HG03196 (cell line): ENCODE measurements at regions not wholly inside any gene's neighbourhood (a gene's known extent, or its start where the extent isn't known, plus 50 kb on each side); places are given as distances from the start of the nearest gene placed in this dataset.

Experiments
- ATAC-seq: cut with Tn5 transposase; IDR thresholded peaks from one replicate; pipeline ENCODE4 v1.9.1; 2021; ENCODE audit not compliant: unreplicated experiment

DNA sequence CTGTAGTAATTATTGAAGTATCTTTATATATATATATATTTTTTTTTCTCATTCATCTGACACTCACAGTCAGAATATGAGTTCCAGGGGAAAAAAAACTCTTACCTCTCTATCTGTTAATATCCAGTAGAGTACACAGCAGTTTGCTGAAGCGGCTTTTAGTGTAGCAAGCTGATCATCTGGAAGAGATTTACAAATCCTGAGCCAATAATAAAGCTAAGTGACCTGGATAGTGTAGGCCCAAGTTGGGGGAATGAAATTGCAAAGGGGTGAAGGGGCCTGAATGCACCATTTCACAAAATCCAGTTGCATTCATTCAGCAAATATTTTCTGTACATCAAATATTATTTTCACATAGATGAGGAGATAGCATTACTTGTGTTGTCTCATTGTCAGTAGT, 234.6 kb upstream of the FLRT2 start:
- no peak for ATAC-seq

DNA sequence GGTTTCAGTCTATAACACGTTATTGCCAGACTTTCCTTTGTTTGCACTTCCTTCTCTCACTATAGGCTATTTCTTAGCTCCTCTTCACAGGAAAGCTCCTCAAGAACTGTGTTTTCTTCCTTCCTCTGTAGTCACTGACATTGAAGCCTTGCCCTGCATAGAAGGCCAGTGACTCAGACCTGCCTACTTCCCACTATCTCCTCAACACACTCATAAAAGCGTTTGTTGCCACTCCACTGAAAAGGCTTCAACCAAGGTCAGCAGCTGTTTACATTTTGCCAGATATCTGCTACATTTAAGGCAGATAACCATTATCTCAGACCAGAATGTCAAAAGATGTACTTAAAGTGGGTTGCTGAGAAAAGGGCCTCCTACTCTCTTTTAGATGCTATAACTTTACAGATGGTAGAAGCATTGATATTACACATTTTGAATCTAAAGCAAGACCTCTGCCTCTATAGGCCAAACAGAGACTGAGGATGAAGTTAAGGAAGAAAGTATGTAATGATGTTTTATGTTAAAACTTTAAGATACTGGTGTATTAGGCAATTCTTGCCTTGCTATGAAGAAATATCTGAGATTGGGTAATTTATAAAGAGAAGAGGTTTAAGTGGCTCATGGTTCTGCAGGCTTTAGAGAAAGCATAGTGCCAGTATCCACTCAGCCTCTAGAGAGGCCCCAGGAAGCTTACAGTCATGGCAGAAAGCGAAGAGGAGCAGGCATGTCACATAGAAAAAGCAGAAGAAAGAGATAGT, 233.3 kb upstream of the FLRT2 start:
- ATAC-seq = no peak

DNA sequence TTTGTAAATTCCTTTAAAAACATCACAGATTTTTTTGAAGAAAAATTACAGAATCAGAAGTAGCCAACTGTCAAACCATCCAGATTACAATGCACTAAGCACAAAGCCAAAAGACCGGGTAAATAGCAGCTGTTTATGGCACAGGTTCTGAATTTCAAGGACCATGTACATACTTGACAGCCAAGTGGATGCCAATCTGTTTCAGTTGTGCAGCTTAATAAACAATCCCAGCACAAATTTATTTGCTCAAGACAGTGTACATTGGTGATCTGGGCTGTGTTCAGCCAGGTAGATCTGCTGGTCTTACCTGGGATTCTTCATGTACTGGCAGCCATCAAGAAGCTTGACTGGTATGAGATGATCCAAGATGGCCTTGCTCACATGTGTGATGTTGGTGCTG, 229.8 kb upstream of the FLRT2 start:
- ATAC-seq = no peak

DNA sequence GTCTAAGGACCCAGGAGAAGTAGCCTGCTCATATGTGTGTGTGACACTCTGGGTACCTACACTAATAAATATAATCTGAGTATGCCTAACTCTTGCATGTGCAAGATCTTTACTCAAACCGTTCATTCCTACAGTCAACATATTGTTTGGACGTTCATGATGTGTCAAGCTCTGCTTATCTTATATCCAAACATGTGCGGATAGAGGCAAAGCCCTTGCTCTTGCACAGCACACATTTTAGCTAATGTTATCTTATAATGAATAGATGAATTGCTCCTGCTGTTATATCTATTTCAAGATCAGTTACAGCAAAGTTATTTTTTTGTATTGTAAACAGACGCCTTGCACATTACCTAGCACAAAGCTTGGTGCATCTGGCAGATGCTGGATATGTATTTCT, 228.4 kb upstream of the FLRT2 start:
- no peak for ATAC-seq

DNA sequence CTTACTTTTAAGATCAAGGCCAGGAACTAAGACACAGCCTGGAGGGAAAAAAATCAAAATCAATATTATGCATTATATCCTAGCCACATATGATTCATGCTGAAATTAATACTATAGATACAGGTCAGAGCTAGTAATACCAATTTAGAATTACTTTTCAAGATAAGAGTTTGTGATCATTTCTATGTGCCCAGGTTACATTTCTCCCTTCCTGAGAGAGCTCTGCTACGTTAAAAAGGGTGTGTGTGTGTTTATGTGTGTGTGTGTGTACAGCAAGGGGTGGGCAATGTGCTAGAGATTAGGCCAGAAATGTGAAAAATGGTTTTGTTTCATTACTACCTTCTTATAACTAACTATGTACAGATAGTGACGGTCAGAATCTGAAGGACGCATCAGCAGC, 223.9 kb upstream of the FLRT2 start:
- no peak for ATAC-seq

DNA sequence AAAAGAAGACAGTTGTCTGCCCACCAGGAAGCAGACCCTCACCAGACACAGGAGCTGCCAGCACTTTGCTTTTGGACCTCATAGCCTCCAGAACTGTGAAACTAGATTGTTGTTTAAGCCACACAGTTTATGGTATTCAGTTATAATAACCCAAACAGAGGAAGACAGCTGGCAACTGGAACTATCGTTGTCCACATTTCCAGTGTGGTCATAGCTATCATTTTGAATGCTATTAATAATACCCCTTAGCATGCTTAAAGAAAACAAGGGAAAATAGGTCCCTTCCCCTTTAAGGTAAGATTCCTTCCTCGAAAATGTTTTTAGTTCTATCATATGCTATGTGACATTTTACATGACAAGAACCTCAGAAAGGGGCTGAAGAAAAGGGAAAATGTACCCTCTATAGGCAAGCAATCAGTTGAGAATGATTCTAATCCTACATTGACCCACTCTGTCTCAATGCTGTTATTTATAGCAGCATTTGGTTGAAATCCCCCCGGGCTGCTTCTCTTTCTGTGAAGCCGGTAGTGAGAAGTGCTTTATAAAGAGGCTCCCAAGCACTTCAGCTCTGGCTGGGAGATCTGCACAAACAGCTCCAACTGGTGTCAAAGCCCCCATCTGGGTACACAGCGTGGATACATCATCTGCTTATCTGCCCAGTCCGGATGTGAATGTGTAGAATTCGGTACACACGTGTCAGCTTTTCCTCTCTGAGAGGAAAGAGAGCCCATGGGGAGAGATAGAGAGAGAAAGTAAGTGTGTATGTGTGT, 221.2 kb upstream of the FLRT2 start:
- ATAC-seq = no peak

DNA sequence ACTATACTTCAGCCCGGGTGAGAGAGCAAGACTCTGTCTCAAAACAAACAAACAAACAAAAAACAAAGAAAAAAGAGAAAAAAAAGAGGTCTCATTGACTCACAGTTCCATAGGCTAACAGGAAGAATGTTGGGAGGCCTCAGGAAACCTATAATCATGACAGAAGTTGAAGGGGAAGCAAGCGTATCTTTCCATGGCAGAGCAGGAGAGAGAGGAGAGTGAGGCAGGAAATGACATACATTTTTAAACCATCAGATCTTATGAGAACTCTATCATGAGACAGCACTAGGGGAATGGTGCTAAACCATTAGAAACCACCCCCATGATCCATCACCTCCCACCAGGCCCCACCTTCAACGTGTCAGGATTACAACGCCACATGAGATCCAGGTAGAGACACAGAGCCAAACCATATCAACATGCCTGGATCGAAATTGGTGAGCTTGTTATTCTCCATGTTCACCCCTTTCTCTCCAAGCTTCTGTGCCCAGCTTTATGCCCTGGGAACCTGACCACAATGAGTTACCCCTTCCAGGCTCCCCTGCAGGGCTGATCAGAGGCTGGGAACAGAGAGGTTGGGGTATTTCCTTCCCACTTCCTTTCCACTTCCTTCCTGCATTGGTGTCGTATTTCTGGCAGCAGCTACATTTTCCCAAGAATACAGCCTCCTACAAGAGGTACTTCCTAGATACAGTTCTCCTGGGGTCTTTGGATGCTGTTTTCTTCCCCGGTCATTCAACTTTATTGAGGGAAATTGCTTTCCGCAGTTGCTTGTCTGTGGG, 219.3 kb upstream of the FLRT2 start:
- ATAC-seq = no peak

DNA sequence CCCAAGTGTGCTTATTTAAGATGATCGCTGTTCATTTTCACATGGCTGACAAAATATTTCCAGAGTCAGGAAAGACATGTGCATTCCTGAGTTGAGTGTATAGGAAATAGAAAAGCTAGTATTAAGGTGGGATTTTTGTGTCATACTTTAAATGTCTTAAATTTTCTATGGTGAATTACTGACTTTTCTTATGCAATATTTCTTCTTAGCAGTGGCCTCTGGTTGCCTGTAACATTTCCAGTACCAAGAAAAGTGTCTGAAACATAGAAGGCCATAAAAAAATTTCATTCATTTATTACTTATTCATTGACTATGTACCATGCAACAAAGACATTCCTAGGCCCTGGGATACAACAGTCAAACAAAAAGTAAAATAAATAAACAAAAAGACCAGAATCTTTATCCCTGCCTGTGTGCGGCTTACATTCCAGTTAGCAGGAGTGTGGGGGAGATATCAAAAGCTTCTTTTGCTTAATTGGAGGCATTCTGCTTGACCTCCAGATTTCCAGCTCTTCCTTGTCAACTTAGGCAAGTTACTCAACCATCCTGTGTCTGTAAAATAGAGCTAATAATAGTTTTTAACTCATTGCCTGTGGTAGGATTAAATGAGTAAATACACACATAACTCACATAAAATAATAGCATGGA, 216.3 kb upstream of the FLRT2 start:
- ATAC-seq = no peak

DNA sequence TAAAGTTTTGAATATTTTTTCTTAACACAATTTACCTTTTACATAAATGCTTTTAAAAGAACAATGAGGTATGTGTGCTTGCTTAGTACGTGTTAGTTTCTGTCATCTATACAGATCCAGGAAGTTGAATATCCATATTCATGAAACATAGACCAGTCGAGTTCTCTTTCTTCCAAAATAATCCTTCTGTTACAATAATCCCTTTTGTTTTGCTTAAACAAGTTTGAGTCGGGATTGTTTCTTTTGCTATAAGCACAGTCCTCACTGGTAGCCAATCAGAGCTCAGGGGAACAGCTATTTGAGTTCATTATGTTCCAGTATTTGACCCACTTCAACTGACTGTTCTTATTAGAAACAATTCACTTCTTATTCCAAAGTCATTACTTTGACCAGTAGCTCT, 214.7 kb upstream of the FLRT2 start:
- no peak for ATAC-seq

DNA sequence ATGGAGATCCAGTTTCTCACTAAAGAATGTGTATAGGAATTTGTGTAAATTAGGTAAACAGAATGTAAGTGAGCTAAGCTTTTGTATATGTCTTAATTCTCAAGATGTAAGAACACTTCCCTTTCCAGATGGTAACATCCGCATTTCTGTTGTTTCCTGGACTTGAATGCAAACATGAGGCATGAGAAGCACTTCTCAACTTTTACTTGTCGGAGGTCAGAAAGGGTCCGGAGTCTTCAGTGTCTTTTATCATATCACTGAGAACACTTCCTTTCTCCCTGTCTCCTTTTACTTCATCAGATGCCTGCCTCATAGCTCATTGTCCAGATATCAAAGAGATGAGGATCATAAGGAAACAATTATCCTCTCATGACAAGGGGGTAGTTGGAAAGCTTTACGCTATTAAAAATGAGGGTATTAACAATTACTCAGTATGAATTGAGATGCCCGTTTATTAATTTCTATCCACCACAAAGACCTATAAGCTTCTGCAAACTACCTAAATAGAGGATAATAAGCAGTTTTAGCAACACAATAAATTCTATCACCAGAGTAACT, 214.1 kb upstream of the FLRT2 start:
- no peak for ATAC-seq

DNA sequence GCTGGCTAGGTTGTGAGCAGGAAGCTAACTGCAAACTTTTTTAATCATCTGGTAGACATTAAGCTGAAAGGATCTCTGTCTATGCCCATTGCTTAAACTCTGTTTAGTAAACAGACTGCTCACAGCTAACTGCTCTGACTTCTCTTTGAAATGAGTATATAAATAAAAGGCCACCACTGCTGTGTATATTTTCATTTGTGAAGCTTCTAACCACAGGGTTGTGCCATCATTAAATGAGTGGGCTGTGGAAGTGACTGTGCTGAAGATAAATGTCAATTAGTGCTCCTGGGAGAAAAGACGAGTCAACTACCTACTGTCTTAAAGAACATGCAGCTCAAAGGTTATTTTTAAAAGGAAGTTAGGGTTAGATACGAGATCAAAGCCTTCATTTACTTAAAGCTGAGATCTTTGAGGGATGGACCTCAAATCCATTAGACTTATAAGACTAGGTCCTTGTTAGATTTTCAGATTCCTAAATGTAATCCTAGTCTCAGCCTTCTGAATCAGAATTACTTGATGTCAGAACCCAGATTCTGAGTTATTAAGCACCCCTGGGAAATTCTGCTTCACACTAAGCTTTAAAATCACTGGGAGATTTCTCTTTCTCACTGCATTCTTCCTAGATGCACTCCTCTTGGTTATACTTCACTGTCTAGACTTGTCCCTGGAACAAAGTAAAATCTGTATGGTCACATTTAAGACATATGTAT, 213.1 kb upstream of the FLRT2 start:
- ATAC-seq = no peak

DNA sequence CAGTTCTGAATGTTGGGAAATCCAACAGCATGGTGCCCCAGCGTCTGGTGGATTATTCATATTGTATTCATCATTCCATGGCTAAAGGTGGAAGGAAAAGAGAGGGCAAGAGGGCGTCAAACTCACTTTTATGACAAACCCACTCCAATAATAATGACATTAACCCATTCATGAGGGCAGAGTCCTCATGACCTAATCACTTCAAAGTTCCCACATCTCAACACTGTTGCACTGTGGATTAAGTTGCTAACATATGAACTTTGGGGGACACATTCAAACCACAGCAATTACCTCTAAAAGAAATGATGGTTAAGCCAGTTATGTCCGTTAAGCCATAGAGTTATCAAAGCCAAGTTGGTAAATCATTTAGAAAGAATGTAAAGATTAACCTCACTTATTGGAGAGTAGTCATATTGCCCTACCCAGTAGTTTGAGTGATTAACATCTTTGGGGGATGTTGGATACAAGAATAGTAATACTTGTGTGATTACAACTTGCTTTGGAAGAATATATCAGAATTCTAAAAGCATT, 212.4 kb upstream of the FLRT2 start:
- ATAC-seq = no peak

DNA sequence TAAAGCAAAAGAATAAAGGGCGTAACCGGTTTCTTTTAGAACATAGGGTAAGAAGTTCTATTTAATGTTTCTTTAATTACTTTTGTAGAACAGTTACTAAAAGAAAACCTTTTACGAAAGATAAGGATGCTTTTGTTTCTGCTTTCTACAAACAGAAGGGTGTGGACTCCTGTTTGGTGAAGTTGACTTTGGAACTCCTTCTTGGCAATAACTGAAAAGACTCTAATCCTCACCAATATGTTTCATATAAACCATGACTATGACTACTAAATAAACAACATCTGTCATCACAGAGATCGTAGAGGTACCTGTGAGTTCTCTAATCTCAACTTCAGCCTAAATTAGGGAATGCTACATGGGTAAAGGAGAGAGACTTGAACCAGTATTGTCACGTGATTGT, 210.8 kb upstream of the FLRT2 start:
- no peak for ATAC-seq

DNA sequence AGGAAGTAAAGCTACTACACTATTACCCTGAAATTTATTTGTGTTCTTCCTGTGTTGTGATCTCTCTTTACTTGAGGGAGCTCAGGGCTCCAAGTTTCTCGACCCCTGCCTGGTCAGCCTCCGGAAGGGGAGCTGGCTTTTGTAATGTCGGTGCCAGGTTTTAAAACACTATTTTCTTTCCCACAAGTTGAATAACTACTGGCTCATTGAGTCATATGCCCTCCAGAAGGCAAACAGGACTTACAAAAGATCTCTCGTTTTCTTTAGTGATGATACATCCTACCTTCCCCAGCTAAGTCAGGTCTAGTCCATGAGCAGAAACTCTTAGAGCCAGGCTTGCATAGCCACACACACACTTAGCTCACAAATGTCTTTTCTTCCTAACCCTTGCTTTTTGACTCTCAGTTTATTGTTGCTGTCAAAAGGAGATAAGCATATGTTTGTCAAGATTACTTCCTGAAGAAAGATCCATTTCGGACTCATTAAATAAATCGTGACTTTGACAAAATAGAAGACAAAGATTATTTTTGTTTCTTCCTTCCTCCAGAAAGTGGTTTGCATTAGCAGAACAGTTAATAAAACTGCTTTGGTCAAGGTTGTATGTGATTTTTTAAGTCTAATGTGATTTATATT, 209.8 kb upstream of the FLRT2 start:
- ATAC-seq = no peak

DNA sequence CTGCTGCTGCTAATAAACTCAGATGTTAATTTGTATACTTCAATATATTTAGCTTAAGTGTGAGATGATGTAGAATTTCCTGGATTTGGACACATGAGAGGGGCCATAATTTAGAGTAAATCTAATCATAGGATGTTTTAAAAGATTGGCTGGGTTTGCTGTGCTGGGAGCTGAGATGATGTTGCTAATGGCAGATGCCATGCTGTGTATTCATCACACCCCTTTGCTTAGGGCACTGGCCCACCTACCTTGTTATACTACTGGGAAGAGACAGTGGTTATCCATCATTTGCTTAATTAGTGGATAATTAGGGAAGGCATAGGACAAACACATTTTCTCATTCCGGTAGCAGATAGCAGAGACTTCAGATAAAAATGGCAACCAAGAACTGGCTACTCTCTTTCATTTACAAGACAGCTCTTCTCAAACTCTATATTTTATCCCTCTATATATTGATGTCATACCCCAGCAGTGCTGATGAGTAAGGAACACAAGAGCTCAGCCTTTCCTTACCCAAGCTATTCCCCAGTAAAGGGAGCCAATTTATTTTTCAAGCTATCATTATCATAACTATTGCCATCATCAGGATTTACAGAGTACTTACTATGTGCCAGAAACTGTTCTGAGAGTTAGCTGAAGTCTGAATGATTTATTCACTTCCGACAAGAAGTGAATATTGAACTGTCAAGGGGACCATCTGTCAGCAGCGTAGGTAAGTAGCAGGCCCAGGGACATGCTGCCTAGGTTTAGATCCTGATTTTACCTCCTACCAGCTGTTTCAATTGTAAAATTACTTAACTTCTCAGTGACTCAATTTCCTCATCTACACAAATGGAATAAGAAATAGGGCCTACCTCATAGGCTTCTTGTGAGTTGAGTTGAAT, 204.6 kb upstream of the FLRT2 start:
- no peak for ATAC-seq

DNA sequence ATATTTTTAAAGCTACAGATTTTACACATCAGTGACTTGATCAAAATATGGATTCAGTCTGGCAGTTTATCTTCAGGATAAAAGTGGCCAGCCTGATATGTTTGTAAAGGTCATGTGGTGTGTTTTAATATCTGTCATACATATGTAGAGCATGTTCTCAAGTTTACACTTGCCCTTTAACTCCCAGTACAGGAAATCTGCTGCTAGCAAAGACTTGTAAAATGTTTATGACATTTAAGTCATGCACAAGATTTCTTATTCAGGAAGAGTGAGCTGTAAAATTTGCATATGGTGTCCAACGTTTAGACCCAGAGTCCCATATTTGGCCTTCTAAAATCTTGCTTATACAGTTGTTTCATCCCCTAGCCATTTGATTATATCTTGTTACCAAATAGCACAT, 197.5 kb upstream of the FLRT2 start:
- ATAC-seq = no peak

DNA sequence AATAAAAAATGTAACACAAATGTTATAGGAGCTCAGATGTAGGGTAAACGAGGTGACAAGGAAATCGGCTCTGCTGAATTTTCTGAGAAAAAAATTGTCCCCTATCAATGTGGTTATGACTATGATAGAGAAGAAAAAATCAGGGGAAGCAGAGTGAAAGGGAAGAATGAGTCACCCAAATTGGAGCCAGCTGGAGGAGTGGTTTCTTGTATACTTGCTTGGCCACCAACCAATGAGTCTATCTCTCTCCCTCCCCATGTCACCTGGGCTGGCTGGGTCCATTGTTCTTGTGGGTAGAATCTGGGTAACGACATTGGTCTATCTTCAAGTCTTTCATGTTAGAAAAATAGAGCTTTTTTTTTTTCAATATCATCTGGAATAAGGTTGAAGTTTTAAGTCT, 196.6 kb upstream of the FLRT2 start:
- no peak for ATAC-seq

DNA sequence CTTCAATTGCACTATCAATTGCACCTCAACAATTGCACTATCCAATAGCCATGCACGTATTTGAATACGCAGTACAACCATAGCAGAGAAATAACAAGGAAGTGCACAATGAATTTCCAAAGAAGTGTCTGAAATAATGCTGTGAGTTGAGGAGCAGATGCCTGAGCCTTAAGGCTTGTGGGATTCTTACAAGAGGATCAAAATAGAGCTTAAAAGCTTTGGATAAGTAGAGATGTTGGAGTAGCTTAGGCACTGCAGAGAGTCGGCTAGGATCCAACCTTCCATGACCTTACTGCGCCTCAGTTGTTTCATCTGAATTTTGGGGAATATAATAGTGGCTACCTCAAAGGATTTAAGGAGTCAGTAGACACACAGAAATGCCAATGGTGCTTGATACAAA, 196.1 kb upstream of the FLRT2 start:
- ATAC-seq = no peak

DNA sequence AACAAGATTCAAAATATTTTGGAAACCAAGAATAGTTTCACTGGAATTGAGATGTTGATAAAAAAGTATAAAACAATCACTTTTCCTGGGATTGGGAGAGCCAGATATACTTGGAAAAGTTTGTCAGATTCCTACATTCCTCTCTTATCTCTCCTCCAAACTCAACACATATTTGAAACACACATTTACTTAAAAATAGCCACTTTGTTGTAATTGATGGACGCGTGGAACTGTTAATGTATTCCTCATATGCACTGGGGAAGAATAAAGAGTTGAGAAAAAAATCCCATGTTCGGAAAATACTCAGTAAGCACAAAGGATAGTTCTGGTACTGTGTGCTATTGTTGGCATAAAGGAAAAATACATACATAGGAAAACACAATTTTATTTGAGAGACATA, 195.6 kb upstream of the FLRT2 start:
- ATAC-seq = no peak
